ENCODE measurements at regions not wholly inside any gene's neighbourhood (a gene's known extent, or its start where the extent isn't known, plus 50 kb on each side); places are given as distances from the start of the nearest gene placed in this dataset.

DNA sequence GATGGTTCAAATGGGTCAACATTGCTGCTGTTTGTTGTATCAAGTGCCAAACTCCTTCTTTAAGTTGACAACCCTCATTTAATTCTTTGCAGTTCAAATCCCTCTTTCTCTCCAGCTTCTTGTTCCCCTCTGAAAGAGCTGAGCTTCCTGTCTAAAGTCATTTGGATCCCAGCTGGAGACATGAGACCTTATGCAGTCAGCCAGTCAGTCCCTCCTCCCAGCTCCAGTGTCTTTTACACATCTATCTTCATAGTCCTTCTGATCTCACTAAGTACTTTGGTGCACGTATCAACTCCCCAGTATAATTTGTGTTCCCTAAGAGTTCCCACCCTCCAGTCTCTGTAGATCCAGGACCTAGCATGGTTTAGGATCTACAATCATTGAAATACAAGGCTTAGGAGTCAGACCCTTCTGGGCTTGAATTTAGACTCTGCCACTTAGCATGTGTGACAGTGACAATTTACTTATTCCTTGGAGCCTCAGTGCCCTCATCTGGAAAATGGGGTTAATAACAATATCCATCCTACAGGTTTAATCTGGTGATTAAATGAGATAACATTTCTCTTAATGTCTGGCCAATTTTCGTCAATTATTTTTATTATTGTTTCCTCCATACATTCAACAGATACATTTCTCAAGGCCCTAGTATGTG is 102.8 kb upstream of the SEMA6D start:
- Mint-ChIP-seq H3K4me1 (ENCODE audit: low read depth) (peaks cover 17% of the 10 kb centered on the region), H3K27me3 (no peaks in the 10 kb centered on the region), H3K27ac (no peak overlapping the region), H3K4me3 (ENCODE audit: low read depth) (no peak overlapping the region), H3K9me3 (ENCODE audit: low read depth) (no peaks in the 10 kb centered on the region), H3K36me3 (ENCODE audit: insufficient read depth) (no peaks in the 10 kb centered on the region)
- TF ChIP-seq, protein P1, sequence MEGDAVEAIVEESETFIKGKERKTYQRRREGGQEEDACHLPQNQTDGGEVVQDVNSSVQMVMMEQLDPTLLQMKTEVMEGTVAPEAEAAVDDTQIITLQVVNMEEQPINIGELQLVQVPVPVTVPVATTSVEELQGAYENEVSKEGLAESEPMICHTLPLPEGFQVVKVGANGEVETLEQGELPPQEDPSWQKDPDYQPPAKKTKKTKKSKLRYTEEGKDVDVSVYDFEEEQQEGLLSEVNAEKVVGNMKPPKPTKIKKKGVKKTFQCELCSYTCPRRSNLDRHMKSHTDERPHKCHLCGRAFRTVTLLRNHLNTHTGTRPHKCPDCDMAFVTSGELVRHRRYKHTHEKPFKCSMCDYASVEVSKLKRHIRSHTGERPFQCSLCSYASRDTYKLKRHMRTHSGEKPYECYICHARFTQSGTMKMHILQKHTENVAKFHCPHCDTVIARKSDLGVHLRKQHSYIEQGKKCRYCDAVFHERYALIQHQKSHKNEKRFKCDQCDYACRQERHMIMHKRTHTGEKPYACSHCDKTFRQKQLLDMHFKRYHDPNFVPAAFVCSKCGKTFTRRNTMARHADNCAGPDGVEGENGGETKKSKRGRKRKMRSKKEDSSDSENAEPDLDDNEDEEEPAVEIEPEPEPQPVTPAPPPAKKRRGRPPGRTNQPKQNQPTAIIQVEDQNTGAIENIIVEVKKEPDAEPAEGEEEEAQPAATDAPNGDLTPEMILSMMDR (IDR thresholded peaks at IDR 0.05; ENCODE audit: unreplicated experiment) = no peak
- DNase-seq (ENCODE audit: low spot score, unreplicated experiment) = no peak

DNA sequence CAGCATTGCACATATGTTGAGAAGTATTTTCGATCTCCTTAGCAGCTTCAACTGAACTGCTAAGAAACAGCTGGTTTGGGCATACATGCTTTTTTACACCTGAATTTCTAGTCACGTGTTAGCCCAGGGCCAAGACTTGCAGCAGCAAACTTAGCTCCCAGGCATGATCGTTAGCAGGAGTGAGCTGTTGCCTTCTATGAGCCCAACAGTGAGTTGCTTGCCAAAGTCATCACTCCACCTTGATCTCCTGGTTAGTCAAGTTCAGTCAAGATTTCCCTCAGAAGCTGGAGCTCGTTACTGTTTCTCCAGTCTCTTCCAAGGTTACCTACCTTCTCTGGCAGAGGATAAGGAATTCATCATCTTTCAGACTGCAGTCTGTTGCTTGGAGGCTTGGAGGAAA is 100.4 kb upstream of the SEMA6D start:
- Mint-ChIP-seq H3K4me3 (ENCODE audit: low read depth) (no peak overlapping the region), H3K9me3 (ENCODE audit: low read depth) (no peaks in the 10 kb centered on the region), H3K4me1 (ENCODE audit: low read depth) (peaks cover 9% of the 10 kb centered on the region), H3K36me3 (ENCODE audit: insufficient read depth) (no peaks in the 10 kb centered on the region), H3K27me3 (no peaks in the 10 kb centered on the region), H3K27ac (no peak overlapping the region)
- DNase-seq (ENCODE audit: low spot score, unreplicated experiment) = no peak
- TF ChIP-seq, protein P1 (IDR thresholded peaks at IDR 0.05; ENCODE audit: unreplicated experiment) = no peak

DNA sequence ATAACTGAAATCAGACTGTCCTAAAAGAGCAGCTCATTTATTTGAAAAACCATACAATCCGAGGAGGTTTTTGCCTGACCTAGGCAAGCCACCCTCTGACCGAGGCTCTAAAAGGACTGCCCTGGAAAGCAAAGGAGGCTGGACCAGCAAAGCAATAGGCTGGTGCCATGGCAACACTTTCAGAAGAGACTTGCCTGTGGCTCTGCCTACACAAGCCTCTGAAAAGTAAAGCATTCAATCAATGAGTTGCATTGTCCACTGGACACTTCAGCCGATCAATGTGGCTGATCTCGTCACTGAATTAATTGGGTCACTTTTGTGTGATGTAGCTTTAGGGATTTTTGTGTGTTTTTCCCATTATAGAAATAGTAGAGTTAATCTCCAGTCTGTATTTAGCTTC is 99.1 kb upstream of the SEMA6D start:
- no peak for DNase-seq (ENCODE audit: low spot score, unreplicated experiment)
- H3K27ac Mint-ChIP-seq = no peak overlapping the region
- no peaks in the 10 kb centered on the region for H3K9me3 Mint-ChIP-seq (ENCODE audit: low read depth)
- H3K36me3 Mint-ChIP-seq (ENCODE audit: insufficient read depth) = no peaks in the 10 kb centered on the region
- peaks cover 9% of the 10 kb centered on the region for H3K4me1 Mint-ChIP-seq (ENCODE audit: low read depth)
- H3K27me3 Mint-ChIP-seq = no peaks in the 10 kb centered on the region
- TF ChIP-seq, protein P1 (IDR thresholded peaks at IDR 0.05; ENCODE audit: unreplicated experiment) = no peak
- no peak overlapping the region for H3K4me3 Mint-ChIP-seq (ENCODE audit: low read depth)

DNA sequence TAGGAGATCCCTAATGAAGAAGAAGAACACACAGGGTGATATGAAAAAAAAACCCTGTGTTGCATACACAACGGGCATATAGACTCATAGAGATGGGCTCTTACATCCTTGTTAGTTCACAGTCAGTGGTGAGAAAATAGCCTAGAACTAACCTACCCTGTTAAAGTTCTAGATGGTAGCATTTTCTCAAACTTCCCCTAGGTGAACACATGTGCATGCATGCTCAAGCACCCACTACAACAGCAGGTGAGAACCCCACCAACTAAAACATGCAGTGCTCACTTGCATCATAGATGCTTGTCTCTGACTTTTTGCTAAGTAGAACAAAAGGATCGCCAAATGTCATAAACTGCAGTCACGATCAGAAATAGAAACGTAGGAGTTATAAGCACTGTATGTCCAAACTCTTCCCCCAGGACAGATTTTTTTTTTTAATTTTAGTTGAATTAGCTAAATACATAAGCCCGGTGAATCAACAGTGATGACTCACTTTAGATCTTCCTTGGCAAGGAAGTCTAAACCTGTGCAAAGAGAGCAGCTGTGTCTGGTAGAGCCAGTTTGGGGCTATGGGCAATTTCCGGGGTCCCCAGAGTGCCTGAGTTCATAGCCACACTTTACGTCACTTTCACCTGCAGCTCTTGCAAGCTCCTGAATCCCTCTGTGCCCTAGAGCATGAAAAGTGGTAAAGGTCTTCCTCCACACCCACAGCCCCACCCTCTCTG is 96.2 kb upstream of the SEMA6D start:
- H3K27ac Mint-ChIP-seq = no peak overlapping the region
- no peak for DNase-seq (ENCODE audit: low spot score, unreplicated experiment)
- no peaks in the 10 kb centered on the region for H3K9me3 Mint-ChIP-seq (ENCODE audit: low read depth)
- no peaks in the 10 kb centered on the region for H3K36me3 Mint-ChIP-seq (ENCODE audit: insufficient read depth)
- no peak overlapping the region for H3K4me3 Mint-ChIP-seq (ENCODE audit: low read depth)
- H3K4me1 Mint-ChIP-seq (ENCODE audit: low read depth) = peaks cover 9% of the 10 kb centered on the region
- no peaks in the 10 kb centered on the region for H3K27me3 Mint-ChIP-seq
- TF ChIP-seq, protein P1 (IDR thresholded peaks at IDR 0.05; ENCODE audit: unreplicated experiment) = no peak

DNA sequence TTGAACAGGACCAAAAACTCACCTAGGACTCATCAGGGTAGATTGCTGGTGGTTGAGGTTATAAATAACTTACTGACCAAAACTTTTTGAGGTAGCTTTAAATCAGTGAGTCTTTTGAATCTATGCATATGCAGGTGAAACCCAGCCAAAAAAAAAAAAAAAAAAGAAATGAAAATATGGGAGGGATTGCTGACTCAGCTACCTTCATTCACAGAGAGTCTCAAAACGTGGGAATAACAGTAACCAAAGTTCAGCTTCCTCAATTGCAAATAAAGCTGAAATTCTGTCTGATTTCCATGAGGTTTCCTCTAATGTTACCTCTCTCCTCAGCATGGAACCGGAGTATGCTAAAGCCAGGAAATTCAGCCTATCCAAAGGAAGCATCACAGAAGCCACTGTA is 95.2 kb upstream of the SEMA6D start:
- Mint-ChIP-seq H3K27me3 (no peaks in the 10 kb centered on the region), H3K4me3 (ENCODE audit: low read depth) (no peak overlapping the region), H3K36me3 (ENCODE audit: insufficient read depth) (no peaks in the 10 kb centered on the region), H3K4me1 (ENCODE audit: low read depth) (peaks cover 9% of the 10 kb centered on the region), H3K9me3 (ENCODE audit: low read depth) (no peaks in the 10 kb centered on the region), H3K27ac (no peak overlapping the region)
- DNase-seq (ENCODE audit: low spot score, unreplicated experiment) = no peak
- TF ChIP-seq, protein P1 (IDR thresholded peaks at IDR 0.05; ENCODE audit: unreplicated experiment) = no peak

All from progenitor cell of endocrine pancreas (in vitro differentiated cells).